Pulmonary artery endothelial cell (primary cell): ENCODE measurements at regions not wholly inside any gene's neighbourhood (a gene's known extent, or its start where the extent isn't known, plus 50 kb on each side); places are given as distances from the start of the nearest gene placed in this dataset.

Source experiments
- DNase-seq: peaks from one replicate; pipeline ENCODE4 v3.0.0-alpha.2; 2011; ENCODE audit warnings: low read depth, low spot score

DNA sequence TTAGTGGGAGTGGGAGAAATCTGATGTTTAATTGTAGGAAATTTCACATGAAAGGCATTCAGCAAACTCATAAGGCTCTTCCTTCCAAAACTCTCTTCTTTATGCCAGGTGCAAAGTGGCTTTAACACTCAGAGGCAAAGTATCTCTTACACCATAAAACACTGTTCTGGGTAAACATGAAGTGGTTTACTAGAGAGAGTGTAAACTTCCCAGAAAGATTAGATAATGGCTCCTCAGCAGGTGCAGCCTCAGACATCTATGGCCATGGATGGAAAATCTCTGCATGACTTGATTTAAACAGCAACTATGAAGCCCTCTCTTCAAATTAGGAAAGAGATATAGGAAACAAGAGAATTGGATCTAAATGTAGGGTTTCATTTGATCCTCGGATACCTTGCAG lies 583.1 kb upstream of the SALL1 start:
- no peak for DNase-seq

DNA sequence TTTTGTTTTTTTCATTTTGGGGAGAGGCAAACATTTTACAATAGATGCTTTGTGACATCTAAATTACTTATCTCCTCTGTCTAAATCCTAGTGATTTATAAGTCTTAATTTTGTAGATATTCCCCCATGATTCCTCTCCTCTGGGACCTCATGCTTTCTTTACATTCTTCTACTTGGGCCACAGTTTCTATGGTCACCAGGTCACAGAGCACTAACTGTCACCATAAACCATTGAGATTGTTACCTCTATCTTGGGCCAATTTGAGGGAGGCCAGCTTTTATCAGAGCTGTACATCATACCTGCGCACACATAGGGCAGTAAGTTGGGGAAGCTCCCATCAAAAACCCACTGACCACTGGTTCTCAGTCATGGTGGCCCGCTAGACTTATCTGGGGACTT lies 582.1 kb upstream of the SALL1 start:
- DNase-seq, result no peak

DNA sequence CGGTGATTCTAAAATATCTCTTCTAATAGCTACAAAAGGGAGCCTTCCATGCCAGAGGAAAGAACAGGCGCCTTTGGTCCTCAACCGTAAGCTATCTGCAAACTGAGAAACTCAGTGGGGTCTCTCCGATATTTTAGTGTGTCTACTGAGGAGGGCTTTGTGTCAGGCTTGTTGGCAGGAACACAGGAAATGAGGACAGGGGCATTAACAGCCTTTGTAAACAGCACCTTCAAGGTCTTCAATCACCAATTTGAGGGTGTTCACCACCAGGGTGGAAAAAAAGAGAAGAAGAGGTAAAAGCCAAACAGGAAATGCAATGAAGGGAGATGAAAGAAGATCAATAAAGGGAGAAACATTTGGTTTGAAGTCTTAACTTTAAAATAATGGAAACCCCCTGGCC lies 580.1 kb upstream of the SALL1 start:
- DNase-seq, result no peak

DNA sequence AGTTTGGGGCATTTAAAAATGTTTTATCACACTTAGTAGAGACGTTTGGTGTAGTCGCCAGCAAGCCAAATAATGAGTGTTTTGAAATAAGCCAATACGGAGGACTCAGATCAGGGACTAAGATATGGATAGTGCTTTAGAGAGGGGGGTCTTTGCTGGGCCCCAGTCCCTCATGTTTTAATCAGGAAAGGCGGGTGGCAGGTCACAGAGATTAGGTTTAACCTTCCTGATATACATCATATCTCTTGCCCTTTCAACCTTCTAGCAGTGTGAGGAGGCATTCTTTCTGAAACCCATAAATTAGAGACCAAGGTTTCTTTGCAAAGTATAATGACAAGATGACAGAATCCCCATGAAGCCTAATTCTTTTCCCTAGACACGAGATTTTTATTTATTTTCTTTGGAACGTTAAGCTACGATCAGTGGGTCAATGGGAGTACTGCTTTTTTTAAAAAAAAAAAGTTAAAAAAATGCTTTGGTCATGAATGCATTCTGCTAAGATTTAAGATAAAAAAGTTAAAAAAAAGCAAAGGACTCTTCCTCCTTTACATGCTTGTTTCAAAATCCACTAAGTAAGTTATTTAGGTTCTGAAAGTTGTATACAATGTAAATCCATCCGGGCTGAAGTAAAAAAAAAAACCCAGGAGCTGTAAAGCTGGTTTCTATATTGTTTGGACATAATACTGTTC lies 572.1 kb upstream of the SALL1 start:
- no peak for DNase-seq

DNA sequence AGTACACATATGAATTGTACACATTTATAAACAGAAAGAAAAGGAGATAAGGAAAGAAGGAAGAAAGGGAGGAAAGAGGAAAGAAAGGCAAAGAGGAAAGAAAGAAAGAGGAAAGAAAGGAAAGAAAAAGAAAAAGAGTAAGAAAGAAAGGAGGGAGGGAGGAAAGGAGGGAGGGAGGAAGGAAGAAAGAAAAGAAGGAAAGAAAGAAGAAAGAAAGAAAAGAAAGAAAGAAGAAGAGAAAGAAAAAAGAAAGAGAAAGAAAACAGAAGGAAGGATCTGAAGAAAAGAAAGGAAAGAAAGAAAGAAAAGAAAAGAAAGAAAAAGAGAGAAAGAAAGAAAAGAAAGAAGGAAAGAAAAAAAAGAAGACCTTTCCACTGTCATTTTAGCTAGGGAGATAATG lies 571.4 kb upstream of the SALL1 start:
- no peak for DNase-seq

DNA sequence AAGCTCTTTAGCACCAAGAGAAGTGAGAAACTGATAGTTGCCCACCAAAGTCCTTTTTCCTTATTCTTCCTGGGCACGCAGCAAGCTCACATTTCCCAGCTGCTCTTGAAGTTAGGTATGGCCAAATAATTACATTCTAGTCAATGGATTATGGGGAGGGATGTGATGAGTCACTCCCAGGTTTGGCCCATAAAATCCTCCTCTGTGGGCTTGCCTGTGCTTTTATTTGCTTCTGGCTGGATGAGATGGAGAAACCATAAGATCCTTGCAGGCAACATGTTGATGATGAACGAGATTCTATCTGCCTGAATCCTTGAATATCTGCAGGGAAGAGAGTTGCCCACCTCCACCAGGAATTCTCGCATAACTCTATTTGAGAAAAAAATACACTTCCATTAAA lies 568.3 kb upstream of the SALL1 start:
- no peak for DNase-seq

DNA sequence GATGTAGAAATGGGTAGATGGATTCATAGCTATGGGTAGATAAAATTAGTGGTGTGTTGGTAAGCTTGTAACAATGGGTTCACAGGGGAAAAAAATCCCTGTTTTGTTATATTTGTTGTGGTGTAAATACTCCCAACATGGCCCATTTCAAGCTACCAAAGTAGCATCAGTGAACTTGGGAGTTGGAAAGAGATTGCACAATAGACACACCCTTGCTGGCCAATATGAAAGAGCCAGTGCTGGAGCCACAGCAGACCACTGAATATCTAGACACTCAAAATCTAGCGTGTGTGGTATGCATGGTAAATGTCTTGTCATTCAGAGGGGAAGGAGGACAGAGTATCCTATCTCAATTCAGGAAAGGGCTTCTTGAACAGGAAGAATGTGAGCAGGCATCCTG lies 565.1 kb upstream of the SALL1 start:
- no peak for DNase-seq

DNA sequence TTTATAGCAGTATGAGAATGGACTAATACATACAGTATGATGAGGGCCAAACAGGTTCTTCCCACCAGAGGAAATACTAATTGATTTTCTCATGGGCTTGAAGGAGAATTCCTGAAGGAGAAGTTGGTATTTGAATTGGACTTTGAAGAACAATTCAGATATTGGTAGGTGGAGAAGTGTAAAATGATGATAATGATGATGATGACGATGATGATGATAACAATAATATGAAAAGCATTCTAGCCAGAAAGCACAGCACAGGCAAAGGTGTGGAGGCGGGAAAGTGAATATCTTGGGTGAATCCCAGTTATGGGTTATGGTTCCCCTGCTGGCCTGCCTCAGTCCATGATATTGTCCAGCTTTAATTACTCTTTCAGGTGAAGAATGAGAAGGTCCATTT lies 562.4 kb upstream of the SALL1 start:
- DNase-seq, result no peak

DNA sequence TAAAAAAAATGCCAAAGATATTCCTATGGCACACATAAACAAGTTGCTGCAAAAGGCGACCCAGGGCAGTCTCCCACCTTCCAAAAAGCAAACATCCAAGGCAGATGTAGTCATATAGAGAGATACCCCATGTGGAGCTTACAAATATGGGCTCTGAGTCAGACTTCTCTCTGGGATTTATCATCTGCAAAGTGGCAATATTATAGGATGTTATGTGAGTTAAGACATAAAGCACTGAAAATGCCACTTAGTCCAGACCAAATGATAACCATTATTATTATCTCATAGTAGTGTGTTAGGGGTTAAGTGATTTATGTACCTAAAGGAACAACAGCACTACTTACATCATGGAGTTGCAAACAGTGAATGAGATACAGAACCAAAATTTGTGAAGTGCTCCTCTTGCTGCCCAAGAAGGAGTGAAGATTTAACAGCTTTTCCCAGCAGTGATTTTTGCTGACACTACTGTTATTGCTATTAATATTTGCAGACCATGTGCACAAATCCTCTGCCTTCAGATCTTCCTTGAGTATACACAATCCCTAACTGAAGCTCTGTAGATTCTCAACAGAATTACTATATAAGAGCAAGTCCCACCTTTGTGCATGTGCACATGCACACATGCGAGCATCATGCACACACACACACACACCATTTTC lies 560.0 kb upstream of the SALL1 start:
- no peak for DNase-seq

DNA sequence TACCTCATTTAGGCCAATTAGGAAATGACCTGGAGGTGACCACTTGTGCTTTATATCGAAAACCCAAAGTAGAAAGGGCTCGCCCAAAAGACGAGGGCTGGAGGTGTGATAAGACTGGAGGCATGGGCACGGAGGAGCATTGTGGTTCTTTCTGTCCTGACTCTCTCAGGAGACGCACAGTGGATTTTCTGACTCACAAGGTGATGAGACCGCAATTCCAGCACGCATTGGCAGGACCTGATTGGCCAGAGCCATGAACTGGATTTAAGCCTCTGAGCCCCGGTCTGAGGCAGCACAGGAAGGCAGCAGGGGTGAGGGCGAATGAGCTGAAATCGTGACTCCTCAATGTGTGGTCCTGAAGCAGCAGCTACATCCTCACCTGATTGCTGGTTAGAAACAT lies 559.1 kb upstream of the SALL1 start:
- DNase-seq, result no peak

DNA sequence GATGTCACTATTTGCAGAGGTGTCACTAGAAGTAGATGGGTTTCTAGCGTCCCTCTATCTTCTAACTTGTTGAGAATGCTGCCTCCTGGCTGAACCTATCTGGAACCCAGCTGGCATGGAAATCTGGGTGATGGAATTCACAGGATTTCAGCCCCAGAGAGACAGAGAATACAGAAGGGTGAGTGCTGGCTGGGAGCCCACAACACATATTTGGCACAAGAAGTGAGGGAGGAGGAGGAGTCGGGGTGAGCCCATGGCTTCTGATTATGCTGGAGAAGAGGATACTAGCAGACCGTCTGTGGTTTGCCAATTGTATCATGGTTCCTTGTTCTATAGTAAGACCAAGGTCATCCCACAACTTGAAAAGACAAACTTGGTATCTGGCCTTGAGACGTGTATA lies 557.8 kb upstream of the SALL1 start:
- no peak for DNase-seq

DNA sequence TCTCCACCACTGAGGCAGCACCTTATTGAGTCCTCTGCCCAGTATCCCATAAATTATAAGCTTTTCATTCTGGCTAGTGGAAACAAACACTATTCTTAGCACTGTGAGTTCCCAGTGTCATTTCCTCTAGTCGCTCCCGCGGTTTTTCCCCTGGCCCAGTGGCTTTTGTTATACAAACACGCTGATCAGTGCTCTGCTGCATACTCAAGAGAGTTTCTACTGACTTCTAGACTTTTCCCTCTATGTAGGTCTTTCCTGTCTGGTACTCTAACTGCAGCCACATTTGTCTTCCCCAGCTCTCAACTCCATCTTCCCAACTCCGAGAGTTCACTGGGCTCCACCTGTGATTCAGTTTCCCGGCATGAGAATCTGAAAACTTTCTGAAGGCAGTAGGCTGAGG lies 556.6 kb upstream of the SALL1 start:
- DNase-seq, result no peak

DNA sequence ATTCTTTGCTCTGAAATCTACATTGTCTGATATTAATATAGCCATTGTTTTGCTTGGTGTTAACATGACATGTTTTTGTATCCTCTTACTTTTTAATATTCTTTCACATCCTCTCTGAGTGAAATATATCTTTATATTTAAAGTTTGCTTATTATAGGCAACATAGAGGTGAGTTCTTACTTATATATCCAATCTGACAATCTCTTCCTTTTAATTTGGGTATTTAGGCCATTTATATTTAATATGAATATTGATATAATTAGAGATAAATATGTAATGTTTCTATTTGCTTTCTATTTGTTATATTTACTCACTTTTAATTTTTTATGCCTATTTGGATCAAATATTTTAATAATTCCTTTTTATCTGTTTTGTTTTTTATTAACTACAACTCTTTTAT lies 554.1 kb upstream of the SALL1 start:
- no peak for DNase-seq

DNA sequence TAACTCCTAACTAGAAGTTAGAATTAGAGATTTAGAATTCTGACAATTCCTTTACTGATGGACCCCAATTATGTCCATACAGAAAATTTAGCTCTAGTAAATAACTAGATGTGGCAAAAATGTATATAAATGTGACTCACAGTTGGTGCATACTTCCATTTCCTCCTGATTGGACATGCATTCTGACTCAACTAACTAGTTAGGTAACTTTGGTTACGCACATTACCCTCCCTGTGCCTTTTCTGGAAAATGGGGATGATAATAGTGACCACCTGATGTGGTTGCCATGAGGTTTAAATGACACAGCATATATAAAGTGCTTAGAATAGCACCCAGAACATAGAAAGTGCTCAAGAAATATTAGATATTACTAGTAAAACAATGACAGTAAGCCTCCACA lies 550.0 kb upstream of the SALL1 start:
- DNase-seq, result no peak

DNA sequence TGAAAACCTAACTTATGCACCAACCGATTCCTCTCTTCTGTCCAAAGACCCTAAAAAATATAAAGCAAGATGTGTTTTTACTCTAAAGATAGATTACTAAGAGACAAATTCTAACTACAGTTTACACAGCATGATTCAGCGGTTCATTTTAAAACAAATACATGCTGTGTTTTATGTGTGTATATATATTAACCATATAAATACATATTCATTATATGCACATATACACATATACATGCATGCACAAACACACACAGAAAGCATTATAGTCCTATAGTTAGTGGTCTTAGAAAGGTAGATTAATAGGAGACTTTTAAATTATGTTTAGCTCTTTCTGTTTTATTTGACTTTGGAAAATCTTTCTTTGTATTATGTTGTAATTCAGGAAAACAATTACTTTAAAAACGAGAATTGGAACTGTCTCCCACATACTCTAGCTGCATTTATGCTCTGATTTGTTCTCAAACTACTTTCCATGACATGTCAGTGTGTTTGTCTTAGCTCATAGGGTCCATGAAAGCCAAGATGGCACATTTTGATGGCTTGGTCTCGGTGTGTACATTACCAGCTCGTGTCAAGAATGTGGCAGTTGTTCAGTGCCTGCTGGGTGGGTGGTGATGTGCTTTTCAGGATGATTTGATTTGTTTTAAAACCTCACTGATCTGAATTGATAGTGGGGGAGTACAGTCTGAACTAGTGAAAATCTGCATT lies 548.8 kb upstream of the SALL1 start:
- no peak for DNase-seq

DNA sequence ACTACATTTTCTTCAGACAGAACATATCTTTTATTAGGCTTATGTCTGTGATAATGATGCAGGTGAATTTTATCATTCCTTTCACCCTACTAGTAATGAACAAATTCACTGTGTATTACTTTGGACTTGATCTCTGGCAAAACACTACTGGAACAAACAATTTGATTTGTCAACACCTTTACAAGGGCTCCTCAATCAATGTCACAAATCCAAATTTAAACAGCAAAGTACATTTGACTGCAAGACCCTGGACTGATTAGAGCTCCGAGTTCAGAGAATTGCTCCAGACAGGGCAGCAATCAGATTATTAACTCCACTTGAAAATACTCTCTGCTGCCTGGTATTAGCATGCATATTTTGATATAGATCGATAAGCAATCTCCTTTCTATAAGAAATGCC lies 547.6 kb upstream of the SALL1 start:
- no peak for DNase-seq

DNA sequence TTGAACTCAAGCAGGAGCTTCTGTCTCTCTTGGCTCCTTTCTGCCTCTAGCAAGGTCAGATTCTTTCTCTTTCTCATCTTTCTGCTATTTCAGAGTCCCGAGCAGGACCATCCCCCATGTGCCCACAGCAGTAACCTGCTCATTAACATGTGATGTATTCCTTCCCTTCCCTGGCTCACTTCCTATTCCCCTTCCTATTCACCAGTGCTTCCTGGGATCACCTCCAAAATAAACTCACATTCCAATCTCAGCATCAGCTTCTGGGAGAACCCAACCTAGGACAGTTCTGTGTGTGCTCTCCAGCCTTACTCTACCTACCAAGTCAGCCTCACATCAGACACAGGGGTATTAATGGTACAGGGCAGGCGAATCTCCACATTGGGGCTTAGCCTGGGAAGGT lies 546.4 kb upstream of the SALL1 start:
- DNase-seq, result no peak

DNA sequence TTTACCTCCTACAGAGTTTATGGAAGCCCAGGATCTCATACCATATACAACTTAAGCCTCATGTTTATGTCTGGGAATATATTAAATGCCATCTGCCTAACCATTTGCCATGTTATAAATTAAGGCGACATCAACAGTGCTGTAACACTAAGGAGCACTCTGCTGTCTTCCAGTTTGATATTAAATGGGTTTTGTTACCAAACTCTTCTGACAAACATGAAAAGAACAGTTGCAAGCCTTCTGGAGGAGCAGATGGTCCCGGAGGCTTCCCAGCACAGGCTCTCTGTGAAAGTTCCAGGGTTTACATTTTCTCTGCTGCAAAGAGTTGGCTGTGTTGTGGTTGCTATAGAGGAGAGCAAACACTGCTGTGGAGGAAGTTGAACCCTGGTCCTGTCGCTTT lies 545.3 kb upstream of the SALL1 start:
- DNase-seq, result no peak

DNA sequence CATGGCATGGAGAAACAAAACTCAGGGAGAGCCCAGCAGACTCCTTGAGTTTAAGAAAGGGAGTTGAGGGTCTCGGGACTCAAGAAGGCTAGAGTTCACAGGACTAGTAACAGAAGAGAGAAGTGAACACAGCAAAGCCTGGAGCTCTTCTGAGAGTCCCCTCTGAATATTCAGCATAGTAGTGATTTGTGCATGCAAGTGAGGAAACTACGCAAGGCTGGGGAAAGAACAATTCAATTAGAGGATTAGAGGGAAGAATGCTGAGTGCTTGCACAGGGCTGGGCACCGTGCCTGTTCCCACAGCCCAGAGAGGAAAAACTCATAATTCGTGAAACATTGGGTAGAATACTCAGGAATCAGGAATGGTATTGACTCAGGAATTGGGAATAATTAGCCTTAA lies 540.0 kb upstream of the SALL1 start:
- DNase-seq, result no peak

DNA sequence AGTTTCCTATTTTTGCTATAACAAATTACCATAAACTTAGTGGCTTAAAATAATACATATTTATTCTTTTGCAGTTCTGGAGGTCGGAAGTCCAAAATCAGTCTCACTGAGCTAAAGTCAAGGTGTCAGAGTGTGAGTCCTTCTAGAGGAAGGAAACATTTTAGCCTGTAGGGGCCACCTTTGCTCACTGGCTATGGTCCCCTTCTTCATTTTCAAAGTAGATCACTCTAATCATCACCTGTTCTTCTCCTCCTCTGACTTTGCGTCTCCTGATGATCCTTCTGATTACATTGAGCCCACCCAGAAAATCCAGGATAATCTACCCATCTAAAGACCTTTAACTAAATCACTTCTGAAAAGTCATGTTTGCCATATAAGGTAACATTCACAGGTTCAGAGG lies 534.4 kb upstream of the SALL1 start:
- DNase-seq, result no peak

DNA sequence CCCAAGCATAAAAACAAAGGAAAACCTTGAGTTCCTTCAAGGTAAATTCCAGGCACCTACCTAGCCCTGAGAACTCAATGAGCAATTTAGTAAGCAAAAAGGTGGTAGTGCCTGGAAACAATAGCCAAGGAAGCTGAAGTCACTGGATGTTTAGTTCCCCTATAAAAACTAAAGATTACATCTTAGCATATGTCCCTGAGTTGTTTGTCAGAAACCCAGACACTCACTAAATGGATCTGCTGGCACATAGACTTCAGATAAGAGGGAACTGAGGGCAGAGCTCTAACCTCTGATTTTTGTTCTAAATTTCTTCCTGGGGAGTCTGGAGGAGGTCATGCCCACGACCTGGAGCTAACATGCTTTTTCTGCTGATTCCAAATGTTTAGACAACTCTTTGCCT lies 532.8 kb upstream of the SALL1 start:
- no peak for DNase-seq

DNA sequence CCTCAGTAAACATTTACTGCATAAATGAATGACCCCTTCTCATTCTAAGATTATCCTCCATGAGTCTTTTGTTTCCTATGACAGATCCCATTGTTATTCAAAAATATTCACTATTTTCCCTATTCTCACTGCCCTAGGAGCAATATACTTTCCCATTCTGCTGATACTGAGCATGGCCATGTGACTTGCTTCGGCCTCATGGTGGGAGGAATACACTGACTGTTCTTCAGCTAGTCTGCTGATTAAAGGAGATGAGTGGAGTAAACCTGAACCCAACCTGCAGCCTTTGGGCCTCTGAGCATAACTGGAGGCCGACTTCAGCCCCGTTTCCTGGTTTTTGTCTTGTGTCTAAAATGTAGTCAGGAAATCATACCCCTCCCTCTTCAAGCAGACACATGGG lies 531.8 kb upstream of the SALL1 start:
- DNase-seq, result no peak

DNA sequence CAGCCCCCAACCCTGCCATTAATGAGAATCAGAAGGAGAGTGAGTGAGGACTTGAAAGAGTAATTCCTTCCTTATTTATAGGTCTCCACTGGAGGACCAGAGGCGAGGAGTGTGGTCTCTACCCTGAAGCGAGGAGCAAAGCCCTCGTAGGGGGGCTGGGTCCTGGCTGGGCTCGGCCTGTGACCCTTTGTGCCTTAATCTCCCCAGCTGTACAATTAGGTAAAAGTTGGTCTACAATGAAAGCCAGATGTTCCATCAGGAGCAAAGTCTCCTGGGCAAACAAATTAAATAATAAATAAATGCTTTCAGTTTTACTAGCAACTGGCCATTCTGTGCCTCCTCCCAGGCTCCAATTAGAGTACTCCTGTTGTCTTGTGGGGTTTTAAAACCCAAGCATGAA lies 523.5 kb upstream of the SALL1 start:
- no peak for DNase-seq
